ENCODE measurements at regions not wholly inside any gene's neighbourhood (a gene's known extent, or its start where the extent isn't known, plus 50 kb on each side); places are given as distances from the start of the nearest gene placed in this dataset.

DNA sequence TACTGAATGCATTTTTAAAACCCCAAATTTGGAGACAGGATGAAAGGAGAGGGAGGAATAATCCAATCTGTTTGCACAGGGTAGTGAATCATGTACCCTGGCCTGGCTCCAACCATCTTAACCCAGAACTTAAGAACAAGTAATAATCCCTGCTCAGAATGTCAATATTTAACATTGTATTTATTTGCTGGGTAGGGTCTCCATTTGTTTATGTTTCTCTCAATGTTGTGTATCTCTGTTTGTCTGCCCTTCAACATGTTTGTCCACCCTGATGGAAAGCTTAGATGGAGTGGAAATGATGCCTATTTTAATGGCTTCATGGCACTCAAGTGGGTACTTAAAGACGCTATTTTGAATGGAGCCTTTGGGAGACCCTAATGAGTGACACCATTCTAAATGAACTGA, 54.4 kb upstream of the CDC42BPA start:
- no peak overlapping the region for H3K4me3 ChIP-seq (replicated peaks; ENCODE audit: insufficient read depth, low read length)
- no peak overlapping the region for H3K27ac ChIP-seq (replicated peaks)
- TF ChIP-seq POLR2AphosphoS5 (IDR thresholded peaks at IDR 0.05; ENCODE audit: low read depth), result no peak
- TF ChIP-seq GABPA (IDR thresholded peaks at IDR 0.05; ENCODE audit: low read depth), result no peak
- TF ChIP-seq, protein P1, sequence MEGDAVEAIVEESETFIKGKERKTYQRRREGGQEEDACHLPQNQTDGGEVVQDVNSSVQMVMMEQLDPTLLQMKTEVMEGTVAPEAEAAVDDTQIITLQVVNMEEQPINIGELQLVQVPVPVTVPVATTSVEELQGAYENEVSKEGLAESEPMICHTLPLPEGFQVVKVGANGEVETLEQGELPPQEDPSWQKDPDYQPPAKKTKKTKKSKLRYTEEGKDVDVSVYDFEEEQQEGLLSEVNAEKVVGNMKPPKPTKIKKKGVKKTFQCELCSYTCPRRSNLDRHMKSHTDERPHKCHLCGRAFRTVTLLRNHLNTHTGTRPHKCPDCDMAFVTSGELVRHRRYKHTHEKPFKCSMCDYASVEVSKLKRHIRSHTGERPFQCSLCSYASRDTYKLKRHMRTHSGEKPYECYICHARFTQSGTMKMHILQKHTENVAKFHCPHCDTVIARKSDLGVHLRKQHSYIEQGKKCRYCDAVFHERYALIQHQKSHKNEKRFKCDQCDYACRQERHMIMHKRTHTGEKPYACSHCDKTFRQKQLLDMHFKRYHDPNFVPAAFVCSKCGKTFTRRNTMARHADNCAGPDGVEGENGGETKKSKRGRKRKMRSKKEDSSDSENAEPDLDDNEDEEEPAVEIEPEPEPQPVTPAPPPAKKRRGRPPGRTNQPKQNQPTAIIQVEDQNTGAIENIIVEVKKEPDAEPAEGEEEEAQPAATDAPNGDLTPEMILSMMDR (IDR thresholded peaks at IDR 0.05; ENCODE audit: insufficient read depth, low read length), result no peak
- TF ChIP-seq, protein P2, sequence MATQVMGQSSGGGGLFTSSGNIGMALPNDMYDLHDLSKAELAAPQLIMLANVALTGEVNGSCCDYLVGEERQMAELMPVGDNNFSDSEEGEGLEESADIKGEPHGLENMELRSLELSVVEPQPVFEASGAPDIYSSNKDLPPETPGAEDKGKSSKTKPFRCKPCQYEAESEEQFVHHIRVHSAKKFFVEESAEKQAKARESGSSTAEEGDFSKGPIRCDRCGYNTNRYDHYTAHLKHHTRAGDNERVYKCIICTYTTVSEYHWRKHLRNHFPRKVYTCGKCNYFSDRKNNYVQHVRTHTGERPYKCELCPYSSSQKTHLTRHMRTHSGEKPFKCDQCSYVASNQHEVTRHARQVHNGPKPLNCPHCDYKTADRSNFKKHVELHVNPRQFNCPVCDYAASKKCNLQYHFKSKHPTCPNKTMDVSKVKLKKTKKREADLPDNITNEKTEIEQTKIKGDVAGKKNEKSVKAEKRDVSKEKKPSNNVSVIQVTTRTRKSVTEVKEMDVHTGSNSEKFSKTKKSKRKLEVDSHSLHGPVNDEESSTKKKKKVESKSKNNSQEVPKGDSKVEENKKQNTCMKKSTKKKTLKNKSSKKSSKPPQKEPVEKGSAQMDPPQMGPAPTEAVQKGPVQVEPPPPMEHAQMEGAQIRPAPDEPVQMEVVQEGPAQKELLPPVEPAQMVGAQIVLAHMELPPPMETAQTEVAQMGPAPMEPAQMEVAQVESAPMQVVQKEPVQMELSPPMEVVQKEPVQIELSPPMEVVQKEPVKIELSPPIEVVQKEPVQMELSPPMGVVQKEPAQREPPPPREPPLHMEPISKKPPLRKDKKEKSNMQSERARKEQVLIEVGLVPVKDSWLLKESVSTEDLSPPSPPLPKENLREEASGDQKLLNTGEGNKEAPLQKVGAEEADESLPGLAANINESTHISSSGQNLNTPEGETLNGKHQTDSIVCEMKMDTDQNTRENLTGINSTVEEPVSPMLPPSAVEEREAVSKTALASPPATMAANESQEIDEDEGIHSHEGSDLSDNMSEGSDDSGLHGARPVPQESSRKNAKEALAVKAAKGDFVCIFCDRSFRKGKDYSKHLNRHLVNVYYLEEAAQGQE (IDR thresholded peaks at IDR 0.05; ENCODE audit: insufficient replicate concordance, low read depth), result no peak
- no peak for TF ChIP-seq SPI1 (IDR thresholded peaks at IDR 0.05; ENCODE audit: borderline replicate concordance, low read depth)
- H3K27me3 ChIP-seq (ENCODE audit: insufficient read depth, poor library complexity, severe bottlenecking), result no peaks in the 10 kb centered on the region
- DNase-seq (ENCODE audit: low read depth in 1 of 2, low spot score in 1 of 2), result no peak

DNA sequence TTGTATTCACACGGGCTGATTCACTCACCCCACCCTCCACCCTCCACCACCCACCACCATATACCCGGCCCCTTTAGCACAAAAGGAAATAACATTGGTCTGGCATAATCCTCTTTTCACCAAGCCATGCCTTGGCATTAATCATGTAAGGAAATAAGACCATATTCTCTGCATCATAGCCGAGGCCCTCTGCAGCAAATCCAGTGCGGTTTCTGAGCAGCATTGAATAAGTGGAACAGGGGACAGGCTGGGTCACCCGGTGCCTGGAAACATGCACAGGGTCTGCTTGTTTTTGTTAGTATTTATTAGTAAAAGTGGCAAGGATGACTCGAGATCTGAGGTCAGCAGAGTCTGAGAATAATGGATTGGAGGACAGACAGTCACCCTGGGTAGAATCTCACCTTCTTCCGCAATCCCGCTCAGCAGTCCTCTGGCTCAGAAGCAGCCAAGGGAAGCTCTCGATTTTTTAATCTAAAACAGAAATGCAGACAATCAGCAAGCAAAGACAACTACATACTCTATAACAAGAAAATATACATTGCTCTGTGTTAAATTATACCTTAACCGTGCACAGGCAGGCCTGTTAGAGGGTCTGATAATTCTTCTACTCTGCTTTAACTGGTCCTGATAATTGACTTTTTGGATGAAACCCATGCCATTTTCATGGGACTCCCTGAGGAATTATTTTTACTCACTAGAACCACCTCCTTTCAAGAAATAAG, 52.4 kb upstream of the CDC42BPA start:
- TF ChIP-seq, protein P1 (IDR thresholded peaks at IDR 0.05; ENCODE audit: insufficient read depth, low read length), result no peak
- TF ChIP-seq, protein P2 (IDR thresholded peaks at IDR 0.05; ENCODE audit: insufficient replicate concordance, low read depth), result no peak
- no peak for TF ChIP-seq SPI1 (IDR thresholded peaks at IDR 0.05; ENCODE audit: borderline replicate concordance, low read depth)
- H3K4me3 ChIP-seq (replicated peaks; ENCODE audit: insufficient read depth, low read length), result no peak overlapping the region
- H3K27ac ChIP-seq (replicated peaks), result no peak overlapping the region
- no peaks in the 10 kb centered on the region for H3K27me3 ChIP-seq (ENCODE audit: insufficient read depth, poor library complexity, severe bottlenecking)
- DNase-seq (ENCODE audit: low read depth in 1 of 2, low spot score in 1 of 2), result no peak

DNA sequence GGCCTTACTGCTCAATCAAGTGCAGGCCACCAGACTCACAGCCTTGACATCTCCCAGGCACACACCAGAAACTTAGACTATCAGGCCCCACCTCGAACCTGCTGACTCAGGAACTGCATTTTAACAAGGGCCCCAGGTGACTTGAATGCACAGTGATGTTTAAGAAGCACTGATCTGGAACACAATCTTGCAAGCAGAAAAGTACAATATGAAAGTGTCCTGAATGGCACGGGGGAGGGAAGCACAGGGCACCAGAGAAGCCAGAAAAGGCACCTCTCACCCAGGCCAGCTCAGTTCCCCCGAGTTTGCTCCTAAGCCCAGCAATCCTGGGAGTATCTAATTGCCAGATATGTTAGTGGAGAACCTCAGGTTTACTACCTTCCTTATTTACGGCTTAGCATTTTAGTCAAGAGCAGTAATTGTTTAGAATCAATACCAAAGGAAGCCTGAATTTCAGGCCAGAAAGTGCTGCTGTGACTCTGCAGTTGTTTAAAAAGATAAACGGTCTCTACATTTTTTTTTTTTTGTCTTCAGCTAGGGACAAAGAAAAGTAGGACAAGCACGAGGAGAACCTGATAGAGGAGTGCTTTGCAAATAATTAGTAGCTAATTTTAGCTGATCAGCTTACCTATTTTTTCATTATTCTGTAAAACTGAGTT, 50.9 kb upstream of the CDC42BPA start:
- no peak overlapping the region for H3K27ac ChIP-seq (replicated peaks)
- no peak for DNase-seq (ENCODE audit: low read depth in 1 of 2, low spot score in 1 of 2)
- TF ChIP-seq, protein P1 (IDR thresholded peaks at IDR 0.05; ENCODE audit: insufficient read depth, low read length), result no peak
- TF ChIP-seq GABPA (IDR thresholded peaks at IDR 0.05; ENCODE audit: low read depth) (no peak), POLR2AphosphoS5 (IDR thresholded peaks at IDR 0.05; ENCODE audit: low read depth) (no peak), SPI1 (IDR thresholded peaks at IDR 0.05; ENCODE audit: borderline replicate concordance, low read depth) (no peak)
- TF ChIP-seq, protein P2 (IDR thresholded peaks at IDR 0.05; ENCODE audit: insufficient replicate concordance, low read depth), result no peak

More for the DNA sequence above, 50.9 kb upstream of the CDC42BPA start:
- no peaks in the 10 kb centered on the region for H3K27me3 ChIP-seq (ENCODE audit: insufficient read depth, poor library complexity, severe bottlenecking)
- no peak overlapping the region for H3K4me3 ChIP-seq (replicated peaks; ENCODE audit: insufficient read depth, low read length)

Measured in HL-60 (cell line).